ENCODE measurements at regions not wholly inside any gene's neighbourhood (a gene's known extent, or its start where the extent isn't known, plus 50 kb on each side); places are given as distances from the start of the nearest gene placed in this dataset.

- no peak overlapping the region for H2AFZ ChIP-seq (ENCODE audit: low read length)
- H4K20me1 ChIP-seq (ENCODE audit: control insufficient read depth, extremely low read depth, insufficient read depth, low read length): no peaks in the 10 kb centered on the region
- no peaks in the 10 kb centered on the region for H3K36me3 ChIP-seq (ENCODE audit: control insufficient read depth, insufficient read depth, low read length)
- H3K27me3 ChIP-seq (ENCODE audit: control insufficient read depth, insufficient read depth, low read length): no peaks in the 10 kb centered on the region
- no peak overlapping the region for H3K9ac ChIP-seq (ENCODE audit: insufficient read depth, low read length)
- no peak overlapping the region for H3K4me2 ChIP-seq (ENCODE audit: extremely low read depth, insufficient read depth, low read length)
- no peak overlapping the region for H3K4me3 ChIP-seq (replicated peaks in 1 of 4; ENCODE audit: control extremely low read depth in 1 of 4, insufficient read depth in 1 of 4, low read depth in 3 of 4, low read length in 4 of 4)
- H3K27ac ChIP-seq (ENCODE audit: insufficient read depth, low read length): no peak overlapping the region
- no peak for DNase-seq (ENCODE audit: low read depth in 2 of 2)
- H3K4me1 ChIP-seq (ENCODE audit: control insufficient read depth, extremely low read depth, insufficient read depth, low read length): no peaks in the 10 kb centered on the region
- TF ChIP-seq EZH2 (IDR thresholded peaks at IDR 0.05; ENCODE audit: low read length, missing control alignments) (no peak), CTCF (conservative IDR thresholded peaks at IDR 0.05 in 1 of 2, IDR thresholded peaks at IDR 0.05 in 1 of 2; ENCODE audit: low read depth in 1 of 2, low read length in 2 of 2) (no peak)
- H3K9me3 ChIP-seq (ENCODE audit: control insufficient read depth, insufficient read depth, low read depth, low read length): no peaks in the 10 kb centered on the region
- no peaks in the 10 kb centered on the region for H3K79me2 ChIP-seq (ENCODE audit: control insufficient read depth, insufficient read depth, low read length)
Observed at GRCh38 chr1:218640173-218640572, 295.0 kb downstream of the TGFB2 start.

DNA sequence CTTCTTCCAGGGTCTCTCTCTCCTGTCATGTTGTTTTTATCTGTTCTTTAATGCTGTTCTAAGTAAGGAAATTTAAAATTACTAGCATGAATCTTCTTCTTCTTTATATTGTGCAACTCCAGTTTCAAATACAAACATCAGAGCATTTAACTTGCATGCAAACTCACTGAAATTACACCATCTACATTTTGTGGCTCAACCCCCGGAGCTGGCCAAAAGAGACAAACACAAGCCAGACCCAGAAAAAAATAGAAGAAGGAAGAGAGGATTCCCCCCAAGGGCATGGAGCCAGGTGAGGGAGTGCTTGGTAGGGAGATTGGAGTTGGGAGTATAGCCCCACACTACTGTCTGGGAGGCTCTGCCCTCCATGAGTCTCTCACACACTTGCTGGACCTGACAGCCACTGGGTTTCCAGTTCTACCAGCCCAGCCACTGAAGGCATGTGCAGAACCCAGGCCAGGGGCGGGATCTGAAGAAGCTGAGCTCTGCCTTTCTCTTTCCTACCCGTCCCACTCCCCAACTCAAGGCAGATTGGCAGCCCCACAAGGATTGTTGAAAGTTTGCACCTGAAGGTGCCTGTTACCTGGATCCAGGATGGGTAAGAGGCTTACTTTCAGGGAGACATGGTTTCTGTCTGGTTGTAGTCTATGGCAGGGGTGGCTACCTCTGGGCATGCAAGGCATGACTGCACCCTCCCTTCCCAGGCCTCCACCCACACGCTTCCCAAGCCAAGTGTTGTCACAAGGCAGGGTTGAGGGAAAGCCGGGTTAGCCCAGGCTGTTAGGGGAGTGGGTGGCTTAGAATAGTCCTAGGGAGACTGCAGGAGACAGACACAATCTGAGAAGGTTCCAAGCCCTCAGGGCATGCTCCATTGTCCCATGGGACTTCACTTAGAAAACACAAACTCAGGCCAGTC is 297.2 kb downstream of the TGFB2 start:
- Histone ChIP-seq H3K79me2 (ENCODE audit: control insufficient read depth, insufficient read depth, low read length) (no peaks in the 10 kb centered on the region), H2AFZ (ENCODE audit: low read length) (no peak overlapping the region)
- DNase-seq (ENCODE audit: low read depth in 2 of 2): peak in 1 of 2 donors; percentile 72

DNA sequence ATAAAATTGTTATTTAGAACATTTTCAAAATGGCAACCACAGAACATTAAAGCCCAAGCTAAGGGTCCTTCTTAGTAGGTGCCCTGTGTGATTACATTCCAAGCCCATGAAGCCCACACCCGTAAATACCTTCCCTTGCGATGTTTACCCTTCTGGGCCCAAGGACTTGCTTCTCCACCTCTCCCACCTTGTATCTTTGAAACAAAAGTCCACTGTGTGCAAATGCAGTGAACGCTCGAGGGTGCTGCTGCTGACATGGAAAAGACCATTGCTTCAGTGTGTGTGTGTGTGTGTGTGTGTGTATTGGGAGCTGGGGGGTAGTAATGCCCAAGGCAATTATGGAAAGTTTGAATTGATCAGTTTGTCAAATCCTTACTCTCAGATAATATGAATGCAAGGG is 298.1 kb downstream of the TGFB2 start:
- Histone ChIP-seq H3K36me3 (ENCODE audit: control insufficient read depth, insufficient read depth, low read length) (no peaks in the 10 kb centered on the region), H4K20me1 (ENCODE audit: control insufficient read depth, extremely low read depth, insufficient read depth, low read length) (no peaks in the 10 kb centered on the region), H3K4me1 (ENCODE audit: control insufficient read depth, extremely low read depth, insufficient read depth, low read length) (no peaks in the 10 kb centered on the region), H3K4me3 (replicated peaks in 1 of 4; ENCODE audit: control extremely low read depth in 1 of 4, insufficient read depth in 1 of 4, low read depth in 3 of 4, low read length in 4 of 4) (no peak overlapping the region), H2AFZ (ENCODE audit: low read length) (no peak overlapping the region), H3K27me3 (ENCODE audit: control insufficient read depth, insufficient read depth, low read length) (no peaks in the 10 kb centered on the region), H3K4me2 (ENCODE audit: extremely low read depth, insufficient read depth, low read length) (no peak overlapping the region), H3K27ac (ENCODE audit: insufficient read depth, low read length) (no peak overlapping the region), H3K9ac (ENCODE audit: insufficient read depth, low read length) (no peak overlapping the region), H3K9me3 (ENCODE audit: control insufficient read depth, insufficient read depth, low read depth, low read length) (no peaks in the 10 kb centered on the region), H3K79me2 (ENCODE audit: control insufficient read depth, insufficient read depth, low read length) (no peaks in the 10 kb centered on the region)
- no peak for DNase-seq (ENCODE audit: low read depth in 2 of 2)
- no peak for TF ChIP-seq CTCF (conservative IDR thresholded peaks at IDR 0.05 in 1 of 2, IDR thresholded peaks at IDR 0.05 in 1 of 2; ENCODE audit: low read depth in 1 of 2, low read length in 2 of 2)
- no peak for TF ChIP-seq EZH2 (IDR thresholded peaks at IDR 0.05; ENCODE audit: low read length, missing control alignments)

More for the DNA sequence above, 297.2 kb downstream of the TGFB2 start:
- no peaks in the 10 kb centered on the region for H4K20me1 ChIP-seq (ENCODE audit: control insufficient read depth, extremely low read depth, insufficient read depth, low read length)
- H3K36me3 ChIP-seq (ENCODE audit: control insufficient read depth, insufficient read depth, low read length): no peaks in the 10 kb centered on the region
- no peaks in the 10 kb centered on the region for H3K4me1 ChIP-seq (ENCODE audit: control insufficient read depth, extremely low read depth, insufficient read depth, low read length)
- H3K27me3 ChIP-seq (ENCODE audit: control insufficient read depth, insufficient read depth, low read length): no peaks in the 10 kb centered on the region
- TF ChIP-seq EZH2 (IDR thresholded peaks at IDR 0.05; ENCODE audit: low read length, missing control alignments): no peak
- no peak for TF ChIP-seq CTCF (conservative IDR thresholded peaks at IDR 0.05 in 1 of 2, IDR thresholded peaks at IDR 0.05 in 1 of 2; ENCODE audit: low read depth in 1 of 2, low read length in 2 of 2)
- no peak overlapping the region for H3K27ac ChIP-seq (ENCODE audit: insufficient read depth, low read length)
- no peaks in the 10 kb centered on the region for H3K9me3 ChIP-seq (ENCODE audit: control insufficient read depth, insufficient read depth, low read depth, low read length)
- H3K4me2 ChIP-seq (ENCODE audit: extremely low read depth, insufficient read depth, low read length): no peak overlapping the region
- H3K4me3 ChIP-seq (replicated peaks in 1 of 4; ENCODE audit: control extremely low read depth in 1 of 4, insufficient read depth in 1 of 4, low read depth in 3 of 4, low read length in 4 of 4): no peak overlapping the region
- H3K9ac ChIP-seq (ENCODE audit: insufficient read depth, low read length): no peak overlapping the region
